OCI-LY3 (cell line): ENCODE measurements at regions not wholly inside any gene's neighbourhood (a gene's known extent, or its start where the extent isn't known, plus 50 kb on each side); places are given as distances from the start of the nearest gene placed in this dataset.

ENCODE experiments used
- H2AFZ ChIP-seq: fragments of 200-600, 300-600 bp; shearing (Covaris generic); 2 replicates; pipeline ENCODE4 v1.6.0; 2014; ENCODE audit warnings: antibody characterized with exemption, low read depth, low read length
- H3K27ac ChIP-seq: fragments of 200-600, 300-600 bp; sonication (generic); 2 replicates; pipeline ENCODE4 v1.5.1; 2014; ENCODE audit warnings: mild to moderate bottlenecking, low read length, moderate library complexity, mixed read lengths
- H3K27me3 ChIP-seq: fragments of 200-600, 300-600 bp; sonication (generic); 2 replicates; pipeline ENCODE4 v1.6.1; 2014; ENCODE audit warnings: low read depth, low read length, mixed read lengths
- H3K36me3 ChIP-seq: fragments of 200-600, 300-600 bp; sonication (generic); replicated peaks from 2 replicates; pipeline ENCODE3; 2014; ENCODE audit warnings: low read depth, low read length, mixed read lengths
- H3K4me1 ChIP-seq: fragments of 300-600, 200-600 bp; sonication (generic); 2 replicates; pipeline ENCODE4 v1.6.1; 2014; ENCODE audit warnings: low read length, mixed read lengths
- H3K4me2 ChIP-seq: fragments of 200-600, 300-600 bp; sonication (generic); 2 replicates; pipeline ENCODE4 v1.6.1; 2014; ENCODE audit warnings: low read length, mixed read lengths
- H3K4me3 ChIP-seq: fragments of 300-600, 200-600 bp; sonication (generic); 2 replicates; pipeline ENCODE4 v1.5.1; 2014; ENCODE audit warnings: antibody characterized with exemption, mild to moderate bottlenecking, low read length, moderate library complexity
- H3K79me2 ChIP-seq: fragments of 300-600, 200-600 bp; shearing (Covaris generic); 2 replicates; pipeline ENCODE4 v1.6.1; 2014; ENCODE audit warnings: mild to moderate bottlenecking, low read length, mixed read lengths
- H3K9ac ChIP-seq: fragments of 300-600, 200-600 bp; shearing (Covaris generic); 2 replicates; pipeline ENCODE4 v1.6.0; 2014; ENCODE audit warnings: mild to moderate bottlenecking, low read length, moderate library complexity
- H3K9me3 ChIP-seq: fragments of 200-600, 300-600 bp; shearing (Covaris generic); 2 replicates; pipeline ENCODE4 v1.6.1; 2014; ENCODE audit warnings: low read length, mixed read lengths; ENCODE audit not compliant: insufficient read depth
- H4K20me1 ChIP-seq: fragments of 200-600, 300-600 bp; sonication (generic); 2 replicates; pipeline ENCODE4 v1.6.1; 2016; ENCODE audit warnings: low read length, mixed read lengths; ENCODE audit not compliant: insufficient read depth
- EZH2phosphoT487 ChIP-seq: fragments of 200-600 bp; shearing (Covaris generic); IDR thresholded peaks from 2 replicates; pipeline ENCODE4 v1.6.1; 2018; ENCODE audit warnings: antibody characterized with exemption, mixed run types, low read depth
- TF ChIP-seq, protein P1 (sequence below): fragments of 200-600, 300-600 bp; sonication (generic); IDR thresholded peaks from 2 replicates; pipeline ENCODE4 v1.5.1; 2014; ENCODE audit warnings: antibody characterized with exemption, low read length, low read depth

DNA sequence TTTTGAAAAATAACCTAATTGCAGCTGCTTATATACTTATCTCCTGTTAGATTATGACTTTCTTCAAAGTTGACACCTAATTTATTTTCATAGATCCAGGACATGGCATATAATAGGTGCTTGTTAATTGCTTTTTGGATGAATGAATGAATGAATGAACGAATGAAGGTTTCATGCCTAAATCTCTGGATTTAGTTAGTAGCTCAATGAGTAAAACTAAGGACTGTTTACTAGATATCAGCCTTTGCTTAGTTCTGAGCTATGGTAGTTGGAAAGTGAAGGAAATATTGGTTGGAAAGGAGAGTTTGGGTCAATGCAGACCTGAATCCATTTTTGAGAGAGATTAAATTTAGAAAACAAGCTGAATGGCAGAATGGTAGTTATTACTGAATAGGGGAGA, 160.4 kb upstream of the SGO1 start:
- TF ChIP-seq, protein P1, sequence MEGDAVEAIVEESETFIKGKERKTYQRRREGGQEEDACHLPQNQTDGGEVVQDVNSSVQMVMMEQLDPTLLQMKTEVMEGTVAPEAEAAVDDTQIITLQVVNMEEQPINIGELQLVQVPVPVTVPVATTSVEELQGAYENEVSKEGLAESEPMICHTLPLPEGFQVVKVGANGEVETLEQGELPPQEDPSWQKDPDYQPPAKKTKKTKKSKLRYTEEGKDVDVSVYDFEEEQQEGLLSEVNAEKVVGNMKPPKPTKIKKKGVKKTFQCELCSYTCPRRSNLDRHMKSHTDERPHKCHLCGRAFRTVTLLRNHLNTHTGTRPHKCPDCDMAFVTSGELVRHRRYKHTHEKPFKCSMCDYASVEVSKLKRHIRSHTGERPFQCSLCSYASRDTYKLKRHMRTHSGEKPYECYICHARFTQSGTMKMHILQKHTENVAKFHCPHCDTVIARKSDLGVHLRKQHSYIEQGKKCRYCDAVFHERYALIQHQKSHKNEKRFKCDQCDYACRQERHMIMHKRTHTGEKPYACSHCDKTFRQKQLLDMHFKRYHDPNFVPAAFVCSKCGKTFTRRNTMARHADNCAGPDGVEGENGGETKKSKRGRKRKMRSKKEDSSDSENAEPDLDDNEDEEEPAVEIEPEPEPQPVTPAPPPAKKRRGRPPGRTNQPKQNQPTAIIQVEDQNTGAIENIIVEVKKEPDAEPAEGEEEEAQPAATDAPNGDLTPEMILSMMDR: no peak
- no peak for TF ChIP-seq EZH2phosphoT487
- H3K79me2 ChIP-seq: no peaks in the 10 kb centered on the region

DNA sequence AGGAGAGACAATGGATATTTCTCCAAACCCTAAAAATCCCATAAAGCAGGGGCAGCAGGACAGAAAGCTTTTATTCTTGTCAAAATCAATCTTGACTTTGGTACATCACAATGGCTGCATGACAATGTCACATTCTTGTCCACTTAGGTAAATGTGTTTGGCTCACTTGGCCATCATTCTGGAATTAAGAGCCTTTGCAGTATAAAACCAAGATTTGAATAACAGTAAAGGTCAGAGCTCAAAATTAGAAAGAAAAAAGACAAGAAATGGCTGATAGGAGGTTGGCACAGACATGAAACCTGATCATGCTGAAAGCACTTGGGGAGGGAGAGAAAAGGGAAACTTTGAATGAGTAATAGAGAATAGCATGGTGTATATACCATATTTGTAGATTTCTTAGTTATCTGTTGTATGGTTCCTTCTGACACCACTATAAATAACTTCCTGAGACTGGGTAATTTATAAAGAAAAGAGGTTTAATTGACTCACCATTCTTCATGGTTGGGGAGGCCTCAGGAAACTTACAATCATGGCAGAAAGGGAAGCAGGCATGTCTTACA, 158.5 kb upstream of the SGO1 start:
- Histone ChIP-seq H3K4me1 (peaks cover 15% of the 10 kb centered on the region), H3K4me2 (no peak overlapping the region), H3K36me3 (peaks cover 5% of the 10 kb centered on the region), H3K9ac (no peak overlapping the region), H3K79me2 (no peaks in the 10 kb centered on the region), H3K9me3 (no peaks in the 10 kb centered on the region), H2AFZ (no peak overlapping the region), H3K27ac (peak overlapping the region; percentile 8; the same call in 1 of the 2 replicates), H4K20me1 (no peaks in the 10 kb centered on the region), H3K4me3 (no peak overlapping the region), H3K27me3 (no peaks in the 10 kb centered on the region)
- TF ChIP-seq, protein P1: no peak
- TF ChIP-seq EZH2phosphoT487: no peak

More for the DNA sequence above, 160.4 kb upstream of the SGO1 start:
- no peak overlapping the region for H3K9ac ChIP-seq
- H3K4me3 ChIP-seq: no peak overlapping the region
- H2AFZ ChIP-seq: no peak overlapping the region
- no peaks in the 10 kb centered on the region for H3K27me3 ChIP-seq
- peaks cover 5% of the 10 kb centered on the region for H3K36me3 ChIP-seq
- H3K9me3 ChIP-seq: no peaks in the 10 kb centered on the region
- no peak overlapping the region for H3K4me2 ChIP-seq
- H3K27ac ChIP-seq: no peak overlapping the region
- H3K4me1 ChIP-seq: peaks cover 13% of the 10 kb centered on the region
- H4K20me1 ChIP-seq: no peaks in the 10 kb centered on the region

DNA sequence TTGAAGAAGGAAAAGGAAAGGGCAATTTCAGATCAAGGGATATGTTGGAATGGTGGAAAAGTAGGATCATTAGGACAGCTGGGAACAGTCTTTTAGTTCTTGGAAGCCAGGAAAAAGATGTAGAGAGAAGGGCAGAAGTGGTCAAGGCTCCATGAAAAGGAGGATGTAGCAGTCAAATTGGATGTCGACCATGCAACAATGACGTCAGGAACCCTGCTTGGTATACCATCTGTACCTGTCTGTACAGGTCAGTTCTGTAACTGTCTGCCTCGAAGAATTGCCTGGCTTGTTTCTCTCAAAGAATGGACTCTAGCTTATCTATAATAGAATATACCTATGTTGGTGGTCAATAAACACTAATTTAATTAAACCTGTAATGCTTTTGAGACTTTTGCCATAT, 157.8 kb upstream of the SGO1 start:
- no peak overlapping the region for H3K4me2 ChIP-seq
- no peak overlapping the region for H3K9ac ChIP-seq
- no peak overlapping the region for H3K27ac ChIP-seq
- H3K36me3 ChIP-seq: peaks cover 5% of the 10 kb centered on the region
- TF ChIP-seq, protein P1: no peak
- no peak for TF ChIP-seq EZH2phosphoT487
- H3K9me3 ChIP-seq: no peaks in the 10 kb centered on the region
- H3K4me3 ChIP-seq: no peak overlapping the region
- peaks cover 15% of the 10 kb centered on the region for H3K4me1 ChIP-seq
- no peaks in the 10 kb centered on the region for H3K79me2 ChIP-seq
- H3K27me3 ChIP-seq: no peaks in the 10 kb centered on the region
- H4K20me1 ChIP-seq: no peaks in the 10 kb centered on the region
- H2AFZ ChIP-seq: no peak overlapping the region

DNA sequence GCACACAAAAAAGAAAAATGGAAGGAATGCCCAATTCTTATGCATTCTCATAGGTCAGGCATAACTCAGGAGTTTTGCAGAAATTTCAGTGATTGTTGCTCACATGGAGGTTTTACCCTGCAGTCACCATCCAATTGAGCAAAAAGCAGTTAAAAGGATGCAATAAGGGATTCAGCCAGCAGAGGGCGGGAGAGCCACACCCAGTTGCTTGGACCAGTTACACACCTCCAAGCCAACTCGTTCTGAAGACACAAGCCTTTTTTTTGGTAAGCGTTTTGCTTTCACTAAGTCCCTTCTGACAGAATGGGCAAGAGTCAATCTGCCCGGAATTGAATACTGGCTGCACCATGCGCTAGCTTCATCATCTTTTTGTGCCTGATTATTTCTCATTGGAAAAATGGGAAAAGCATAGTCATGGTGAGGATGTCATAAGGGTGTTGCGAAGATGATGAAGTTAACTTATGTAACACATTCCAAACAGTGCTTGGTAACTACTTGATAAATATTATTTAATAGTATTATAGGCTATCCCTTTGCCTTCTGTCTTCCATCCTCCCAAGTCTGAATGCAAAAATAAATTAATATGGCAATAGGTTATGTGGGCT, 154.4 kb upstream of the SGO1 start:
- Histone ChIP-seq H3K27me3 (no peaks in the 10 kb centered on the region), H3K9me3 (no peaks in the 10 kb centered on the region), H3K36me3 (peaks cover 5% of the 10 kb centered on the region), H3K4me3 (peak overlapping the region; percentile 39), H3K4me2 (peak overlapping the region; percentile 64), H2AFZ (no peak overlapping the region), H3K9ac (no peak overlapping the region), H4K20me1 (no peaks in the 10 kb centered on the region), H3K79me2 (no peaks in the 10 kb centered on the region), H3K27ac (no peak overlapping the region), H3K4me1 (peaks cover 15% of the 10 kb centered on the region)
- no peak for TF ChIP-seq EZH2phosphoT487
- TF ChIP-seq, protein P1: peak; percentile 97
